HCEC 1CT (cell line): ENCODE measurements at regions not wholly inside any gene's neighbourhood (a gene's known extent, or its start where the extent isn't known, plus 50 kb on each side); places are given as distances from the start of the nearest gene placed in this dataset.
A peak's percentile ranks its signal among the peaks of the same experiment; 100 is the strongest.

ENCODE experiments used
- DNase-seq: peaks from one replicate; pipeline ENCODE4 v3.0.0-alpha.2; 2017

DNA sequence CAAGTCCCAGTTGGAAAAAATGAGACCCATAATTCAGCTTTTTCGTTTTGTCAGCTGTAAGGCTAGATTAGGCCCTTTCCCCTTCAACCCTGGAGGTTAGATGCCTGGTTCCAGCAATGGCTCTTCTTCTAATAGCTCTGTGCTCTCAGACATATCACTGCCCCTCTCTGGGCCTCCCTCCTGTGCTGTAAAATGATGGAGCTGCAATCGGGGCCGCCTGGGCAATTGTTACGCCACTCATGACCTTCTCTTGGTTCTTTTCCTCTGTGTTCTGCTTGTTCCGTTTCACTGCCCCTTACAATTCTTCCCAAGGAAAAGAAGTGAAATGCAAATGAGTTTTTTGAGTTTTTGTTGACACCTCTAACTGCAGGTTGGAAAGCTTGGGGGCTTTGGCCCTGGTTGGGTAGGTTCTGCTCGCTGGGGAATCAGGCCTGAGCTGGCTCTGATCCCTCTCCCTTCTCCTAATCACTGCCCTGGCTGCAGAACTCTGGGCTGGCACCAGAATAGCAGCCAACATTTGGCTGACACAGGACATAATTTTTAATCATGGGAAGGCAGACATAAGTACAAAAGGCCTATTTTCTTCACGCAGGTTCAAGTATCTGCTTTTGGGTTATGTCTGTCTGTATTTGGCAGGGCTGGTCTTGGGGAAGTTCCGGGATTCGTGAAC lies 110.9 kb downstream of the FOXD1 start:
- DNase-seq, result no peak

DNA sequence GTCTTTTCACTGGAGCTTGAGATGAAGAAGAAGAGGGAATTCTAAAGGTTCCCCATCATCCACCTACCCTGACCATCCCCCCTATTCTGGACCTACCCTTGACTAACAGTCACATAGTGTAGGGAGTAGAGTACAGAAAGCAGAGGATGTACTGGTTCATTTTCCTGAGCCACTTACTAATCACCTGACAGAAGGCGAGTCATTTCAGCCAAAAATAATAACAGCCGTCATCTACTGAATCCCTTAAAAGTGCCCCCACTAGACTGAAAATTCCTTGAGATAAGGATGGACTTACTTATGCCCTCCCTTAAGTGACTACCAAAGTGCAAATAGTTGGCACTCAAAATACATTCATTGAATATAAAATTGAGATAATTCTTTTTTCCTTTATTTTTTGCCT lies 112.2 kb downstream of the FOXD1 start:
- DNase-seq, result peak; percentile 37

DNA sequence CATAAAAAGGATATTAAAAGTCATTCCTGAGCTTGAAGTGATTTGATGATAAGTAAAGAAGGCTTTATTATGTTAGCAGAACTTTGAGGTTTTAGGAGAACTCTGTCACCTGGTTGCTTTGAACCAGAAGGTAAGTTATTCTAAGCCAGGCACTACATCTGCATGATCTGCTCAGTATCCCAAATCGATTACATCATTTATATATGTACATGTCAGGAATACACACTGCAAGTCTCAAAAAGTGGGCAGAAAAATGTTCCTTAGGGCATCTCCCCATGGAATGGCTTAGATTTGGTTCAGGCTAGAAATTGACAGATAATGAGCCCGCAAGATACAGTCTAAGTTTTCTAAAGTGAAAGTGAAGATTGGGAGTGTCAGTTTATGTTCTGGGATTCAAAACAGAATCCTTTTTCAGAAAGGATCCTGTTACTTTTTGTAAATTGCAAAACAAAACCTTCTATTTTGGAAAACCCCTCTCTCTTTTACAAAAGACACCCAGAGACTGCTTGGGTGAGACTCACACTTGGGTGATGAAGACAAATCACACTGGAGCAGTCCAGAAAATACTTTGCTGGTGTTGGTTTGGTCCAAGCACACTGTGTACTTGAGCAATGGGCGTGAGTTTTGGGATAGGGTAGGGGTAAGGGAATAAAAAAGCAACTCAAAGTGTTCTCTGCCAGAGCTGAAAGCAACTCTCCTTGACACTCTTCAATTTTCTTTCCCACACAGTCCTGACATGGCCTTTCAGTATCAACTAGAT lies 114.5 kb downstream of the FOXD1 start:
- DNase-seq, result no peak

DNA sequence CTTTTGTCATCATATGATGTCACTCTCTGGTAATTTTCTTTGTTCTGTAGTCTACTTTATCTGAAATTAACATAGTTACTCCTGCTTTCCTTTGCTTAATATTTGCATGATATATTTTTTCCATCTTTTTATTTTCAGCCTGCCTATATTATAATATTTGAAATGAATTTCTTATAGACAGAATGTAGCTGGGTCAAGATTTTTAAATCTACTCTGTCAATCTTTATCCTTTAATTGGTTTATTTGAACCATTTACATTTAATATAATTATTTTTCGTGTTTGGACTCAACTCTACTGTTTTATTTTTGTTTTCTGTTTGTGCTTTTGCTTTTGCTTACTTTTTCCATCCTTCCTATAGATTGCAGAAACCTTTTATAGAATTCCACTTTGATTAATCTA lies 118.0 kb downstream of the FOXD1 start:
- DNase-seq, result no peak

DNA sequence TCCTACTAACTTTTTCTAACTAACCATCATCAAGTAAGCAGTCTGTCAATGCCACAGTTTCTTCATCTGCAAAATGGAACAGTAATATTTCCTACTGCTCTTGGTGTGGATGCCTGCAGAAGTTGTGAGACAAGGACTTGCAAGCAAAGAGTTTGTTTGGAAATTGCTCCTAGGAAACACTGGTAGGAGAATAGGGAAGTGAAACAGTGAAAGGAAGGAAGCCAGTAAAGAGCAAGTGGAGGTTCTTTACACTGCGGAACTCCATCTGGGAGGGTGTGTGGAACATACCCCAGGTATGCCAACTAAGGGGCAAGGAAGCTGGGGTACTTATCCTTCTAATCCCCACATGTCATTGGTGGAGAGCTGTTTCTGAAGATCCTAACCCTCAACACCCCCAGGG lies 119.9 kb downstream of the FOXD1 start:
- no peak for DNase-seq

DNA sequence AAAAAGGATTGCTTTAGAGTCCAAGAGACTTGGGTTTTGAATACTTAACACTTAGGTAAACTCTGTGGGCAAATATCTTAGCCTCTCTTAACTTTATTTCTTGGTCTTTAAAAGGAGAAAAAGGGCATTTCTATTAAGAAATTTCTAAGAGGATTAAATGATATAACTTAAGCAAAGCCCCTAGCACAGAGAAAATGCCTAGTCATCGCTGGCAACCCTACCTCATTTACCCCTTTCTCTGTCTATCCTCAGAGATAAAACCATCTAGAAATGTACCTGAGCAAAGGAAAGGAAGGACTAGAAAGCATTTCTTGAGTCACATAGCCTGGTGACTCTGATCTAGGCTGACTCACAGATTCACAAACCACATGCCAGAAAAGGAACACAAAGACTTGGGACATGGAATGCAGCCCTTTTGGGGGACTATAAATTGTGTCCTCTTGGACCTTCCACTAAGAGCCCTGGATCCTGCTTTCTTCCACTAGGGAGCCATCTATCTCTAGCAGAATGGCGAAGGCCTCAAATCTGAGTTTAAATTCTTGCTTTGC lies 120.6 kb downstream of the FOXD1 start:
- peak; percentile 40 for DNase-seq

DNA sequence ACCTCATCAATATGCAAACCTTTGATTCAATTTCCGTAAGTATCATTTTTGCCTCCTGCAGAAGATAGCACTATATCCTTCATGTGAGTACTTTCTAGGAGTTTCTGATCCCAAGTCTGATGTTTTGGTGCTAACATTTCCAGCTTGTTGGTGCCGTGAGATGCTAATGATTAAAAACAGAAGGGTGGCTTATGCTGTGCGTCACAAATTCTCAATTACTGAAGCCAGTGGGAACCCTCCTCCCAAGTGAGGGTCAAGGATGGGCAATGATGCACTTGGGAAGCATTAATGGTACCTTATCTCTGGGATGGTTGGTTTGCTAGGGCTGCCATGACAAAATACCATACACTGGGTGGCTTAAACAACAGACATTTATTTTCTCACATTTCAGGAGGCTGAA lies 123.0 kb downstream of the FOXD1 start:
- no peak for DNase-seq

DNA sequence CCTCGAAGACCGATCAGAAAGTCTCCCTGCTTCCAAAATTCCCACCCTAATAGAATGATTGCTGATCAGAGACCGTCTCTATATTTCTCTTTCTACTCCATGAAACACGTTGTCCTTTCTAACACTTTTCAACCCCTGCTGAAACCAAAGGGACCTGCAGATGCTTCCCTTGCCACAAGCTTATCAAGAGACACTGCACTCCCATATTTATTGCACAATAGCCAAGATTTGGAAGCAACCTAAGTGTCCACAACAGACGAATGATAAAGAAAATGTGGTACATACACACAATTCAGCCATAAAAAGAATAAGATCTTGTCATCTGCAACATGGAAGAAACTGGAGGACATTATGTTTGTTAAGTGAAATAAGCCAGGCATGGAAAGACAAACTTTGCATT lies 125.1 kb downstream of the FOXD1 start:
- no peak for DNase-seq

DNA sequence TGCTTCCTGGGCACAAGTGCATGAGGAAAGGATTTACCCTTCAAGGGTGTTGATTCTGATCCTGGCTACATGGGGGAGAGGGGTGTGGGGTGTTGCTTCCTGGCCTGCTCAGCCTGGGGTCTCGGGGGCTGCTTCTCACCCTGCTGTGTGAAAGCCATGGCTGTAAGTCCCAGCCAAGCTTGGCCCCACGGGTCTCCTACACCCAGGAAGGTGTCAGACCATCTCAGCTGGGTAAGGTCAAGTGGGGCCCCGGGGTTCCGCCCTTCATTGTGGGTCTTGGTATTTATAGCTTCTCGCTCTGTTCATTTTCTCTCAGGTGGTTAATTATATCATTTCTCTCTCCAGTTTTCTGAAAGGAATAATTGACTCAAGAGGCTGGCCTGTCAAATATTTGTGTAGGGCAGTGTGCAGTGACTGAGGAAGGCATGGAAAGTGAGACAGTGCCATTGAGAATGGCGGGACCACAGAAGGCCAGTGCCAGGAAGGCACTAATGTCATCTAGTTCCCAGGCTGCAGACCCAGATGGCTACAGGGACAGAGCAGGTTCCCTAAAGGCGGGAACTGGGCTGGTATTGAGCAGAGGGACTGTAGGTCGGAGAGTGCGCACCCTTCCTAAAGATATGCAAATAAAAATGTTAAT lies 126.0 kb downstream of the FOXD1 start:
- no peak for DNase-seq

DNA sequence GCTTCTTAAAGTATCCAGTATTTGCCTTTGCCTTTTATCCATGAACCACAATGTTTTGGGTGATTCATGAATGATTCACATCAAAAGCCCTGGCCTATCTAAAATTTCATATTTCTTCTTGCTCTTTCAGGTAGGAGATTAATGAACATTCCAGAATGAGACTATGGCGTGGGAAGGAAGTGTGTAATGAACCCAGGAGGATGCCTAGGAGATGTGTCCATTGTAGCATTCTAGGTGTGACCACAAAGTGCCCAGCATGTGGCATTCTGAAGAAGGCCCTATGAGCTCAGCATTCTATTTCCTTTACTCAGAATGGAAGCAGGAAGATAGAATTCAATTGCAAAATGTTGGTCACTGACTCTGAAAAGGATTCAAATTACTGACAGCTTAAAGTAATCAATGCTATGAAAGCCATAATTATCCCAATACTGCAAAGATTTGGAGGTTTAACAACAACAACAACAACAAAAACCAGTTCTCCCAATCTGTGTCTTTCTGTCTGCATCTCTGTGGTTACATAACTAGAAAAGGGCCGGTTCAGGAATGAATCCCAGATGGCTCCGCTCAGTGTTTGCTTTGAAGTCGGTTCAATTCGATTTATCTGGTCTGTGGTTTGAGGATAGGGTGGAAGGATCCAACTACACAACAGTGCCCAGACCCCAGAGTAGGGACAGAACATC lies 126.7 kb downstream of the FOXD1 start:
- DNase-seq, result peak; percentile 94

DNA sequence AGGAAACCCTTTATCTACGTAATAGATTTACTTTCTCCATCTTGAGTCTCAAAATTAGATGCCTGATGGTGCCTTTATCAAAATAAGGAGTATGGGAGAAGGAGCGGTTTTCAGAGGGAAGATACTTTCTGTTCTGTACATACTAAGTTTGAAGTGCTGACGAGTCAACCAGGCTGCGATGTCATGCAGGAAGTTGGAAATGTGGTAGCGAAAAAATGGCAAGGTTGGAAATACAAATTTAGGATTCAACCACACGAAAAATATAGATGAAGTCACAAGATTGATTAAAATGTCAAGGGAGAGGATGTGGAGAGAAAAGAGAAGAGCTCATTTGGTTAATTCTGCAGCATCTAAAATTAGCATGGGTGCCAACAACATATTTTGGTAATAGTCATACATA lies 129.5 kb downstream of the FOXD1 start:
- DNase-seq, result no peak

DNA sequence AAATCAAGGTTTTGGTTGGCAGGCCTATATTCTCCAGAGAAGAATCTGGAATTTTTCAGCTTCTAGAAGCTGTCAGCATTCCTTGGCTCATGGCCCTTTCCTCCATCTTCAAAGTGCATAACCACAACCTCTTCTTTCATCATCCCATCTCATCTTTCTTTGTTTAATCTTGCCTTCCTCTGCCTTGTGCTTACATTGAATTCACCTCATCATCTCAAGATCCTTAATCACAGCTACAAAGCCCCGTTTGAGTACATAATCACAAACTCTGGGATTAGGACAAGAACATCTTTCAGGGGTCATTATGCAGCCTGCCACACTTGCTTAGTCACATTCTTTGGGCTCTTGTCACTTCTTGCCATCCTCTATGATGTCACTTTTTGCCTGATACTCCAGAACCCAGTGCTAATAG lies 130.3 kb downstream of the FOXD1 start:
- peak; percentile 52 for DNase-seq

DNA sequence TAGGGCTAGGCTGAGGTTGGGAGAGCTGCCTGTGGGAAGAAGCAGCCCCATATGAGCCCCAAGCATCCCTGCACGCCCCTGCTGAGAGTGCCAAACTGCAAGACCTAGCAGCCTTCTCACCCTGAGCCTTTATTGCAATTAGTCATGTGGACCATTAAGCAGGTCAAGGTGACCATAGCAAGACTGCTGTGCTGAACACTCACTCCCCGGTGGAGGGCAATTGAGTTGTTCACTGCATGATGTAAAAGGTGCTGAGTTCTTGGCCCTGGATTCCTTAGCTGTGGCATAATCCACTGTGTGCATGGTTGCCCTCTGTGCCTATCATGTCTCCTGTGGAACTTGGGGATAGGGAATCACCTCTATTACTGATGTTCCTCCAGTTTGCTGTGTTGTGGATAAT lies 131.1 kb downstream of the FOXD1 start:
- no peak for DNase-seq

DNA sequence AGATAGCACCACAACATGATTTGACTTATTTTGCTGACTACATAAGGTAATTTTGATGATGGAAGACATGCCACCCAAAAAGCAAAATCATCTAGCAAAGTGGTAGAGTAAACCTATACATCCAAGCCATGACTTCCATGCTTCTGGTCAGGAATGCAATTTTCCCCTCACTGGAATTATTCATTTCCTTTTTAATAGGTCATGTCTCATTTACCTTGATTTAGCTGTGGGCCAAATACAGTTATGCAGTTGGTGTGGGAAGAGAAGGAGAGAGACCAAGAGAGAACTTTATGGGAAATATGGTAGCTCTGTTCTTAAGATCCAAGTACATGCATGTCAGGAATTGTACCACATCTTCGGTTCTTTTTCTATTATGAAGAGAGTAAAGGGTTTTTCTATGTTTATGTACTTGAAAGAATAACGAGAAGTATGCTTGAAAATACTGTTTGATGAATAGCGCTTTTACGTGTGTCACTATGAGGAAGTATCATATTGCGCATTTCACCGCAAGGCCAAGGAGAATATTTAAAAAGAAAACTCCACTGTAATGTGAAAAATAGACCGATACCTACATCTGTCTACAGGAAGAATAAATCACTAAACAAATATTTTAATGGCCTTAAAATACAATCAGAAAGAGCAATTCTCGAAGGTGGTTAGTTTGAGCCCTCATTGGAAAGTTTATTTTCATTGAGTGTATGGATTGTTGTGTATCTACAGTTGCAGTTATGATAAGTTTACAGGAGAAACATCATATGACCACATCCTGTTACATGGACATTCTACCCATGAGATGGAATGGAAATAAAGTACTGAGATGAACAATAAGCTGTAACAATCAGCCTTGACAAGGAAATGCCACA lies 134.0 kb downstream of the FOXD1 start:
- DNase-seq, result no peak

DNA sequence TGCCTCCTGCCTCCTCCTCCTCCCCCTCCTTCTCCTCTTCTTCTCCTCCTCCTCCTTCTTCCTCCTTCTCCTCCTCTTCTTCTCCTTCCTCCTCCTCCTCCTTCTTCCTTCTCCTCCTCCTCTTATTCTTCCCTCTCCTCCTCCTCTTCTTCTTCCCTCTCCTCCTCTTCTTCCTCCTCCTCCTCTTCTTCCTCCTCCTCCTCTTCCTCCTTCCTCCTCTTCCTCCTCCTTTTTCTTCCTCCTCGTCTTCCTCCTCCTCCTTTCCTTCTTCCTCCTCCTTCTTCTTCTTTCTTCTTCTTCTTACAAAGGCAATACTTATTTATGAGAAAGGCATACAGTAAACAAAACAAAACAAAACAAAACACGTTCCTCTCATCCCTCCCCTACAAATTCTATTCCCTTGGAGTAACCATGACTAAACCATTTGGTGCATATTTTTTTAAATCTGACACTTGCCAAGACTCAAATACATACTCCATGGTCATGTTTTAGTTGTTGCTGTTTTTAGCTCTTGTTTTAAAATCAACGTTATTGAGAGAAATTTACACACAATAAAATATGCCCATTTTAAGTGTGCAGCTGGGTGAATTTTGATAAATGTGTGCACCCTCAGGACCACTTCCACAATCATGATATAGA lies 135.6 kb downstream of the FOXD1 start:
- DNase-seq, result peak; percentile 18

DNA sequence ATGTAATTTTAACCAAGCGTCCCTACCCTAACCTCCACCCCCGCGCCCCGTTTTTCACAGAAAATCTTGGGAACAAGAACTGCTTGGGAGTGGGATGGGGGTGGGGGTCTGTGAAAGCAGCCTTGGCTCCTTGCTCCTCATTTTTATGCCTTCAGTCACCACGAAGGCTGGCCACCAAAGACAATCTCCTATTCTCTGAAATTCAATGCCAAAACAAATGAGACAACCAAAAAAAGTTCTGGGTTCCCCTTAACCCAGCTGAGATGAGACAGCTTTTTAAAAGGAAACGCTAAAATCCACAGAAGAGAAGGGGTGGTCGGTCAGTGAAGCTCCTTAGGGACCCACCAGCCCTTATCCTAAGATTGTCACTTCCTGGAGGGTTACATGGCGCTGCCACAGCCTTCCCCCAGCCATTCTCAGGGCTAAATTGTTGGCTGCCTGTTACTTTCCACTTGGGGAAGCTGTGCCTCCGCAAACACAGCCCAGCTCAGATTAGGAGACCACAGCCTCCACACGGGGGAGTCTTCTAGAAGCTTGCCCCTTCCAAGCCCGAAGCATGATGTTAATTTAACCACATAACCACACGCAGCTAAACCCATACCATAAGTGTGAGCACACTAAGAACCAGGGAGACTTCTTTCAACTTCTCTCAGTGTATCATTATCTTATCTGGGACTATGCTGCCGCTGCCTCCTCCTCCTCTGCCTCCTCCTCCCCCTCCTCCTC lies 136.3 kb downstream of the FOXD1 start:
- DNase-seq, result peak; percentile 93

DNA sequence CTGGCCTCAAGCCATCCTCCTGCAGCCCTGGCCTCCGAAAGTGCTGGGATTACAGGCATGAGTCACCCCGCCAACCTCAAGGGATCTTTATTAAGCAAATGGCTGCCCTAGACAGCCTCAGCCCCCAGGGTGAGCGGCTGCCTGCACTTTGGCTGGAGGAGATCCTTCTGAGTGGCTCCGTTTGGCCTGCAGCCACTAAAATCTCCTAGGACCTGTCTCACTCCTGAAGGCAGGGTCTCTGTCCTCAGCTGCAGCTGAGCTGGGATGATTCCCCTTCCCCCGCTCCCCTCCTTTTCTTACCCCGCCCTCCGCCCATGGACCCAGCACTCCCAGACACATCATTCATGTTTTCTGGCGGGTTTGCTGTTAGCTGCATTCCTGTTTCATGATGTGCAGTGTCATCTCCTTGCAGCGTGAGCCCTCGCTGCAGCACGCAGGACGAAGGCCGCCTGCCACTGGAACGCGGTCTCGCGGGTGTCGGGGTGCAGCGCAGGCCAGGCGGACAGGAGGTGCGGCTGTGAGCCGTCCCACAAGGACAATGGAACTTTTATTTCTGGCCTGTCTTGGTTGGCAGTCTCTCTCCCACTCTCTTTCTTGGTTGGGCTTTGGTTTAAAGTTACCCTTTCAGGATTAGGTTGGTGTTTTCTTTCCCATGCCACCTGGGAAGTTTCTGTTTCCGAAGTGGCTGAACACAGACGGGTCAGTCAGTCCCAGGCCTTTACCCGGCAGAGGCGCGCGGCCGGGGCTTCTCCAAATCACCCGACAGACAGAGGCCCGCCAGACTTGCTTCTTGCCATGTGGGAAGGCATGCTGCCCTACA lies 137.1 kb downstream of the FOXD1 start:
- peak; percentile 88 for DNase-seq

DNA sequence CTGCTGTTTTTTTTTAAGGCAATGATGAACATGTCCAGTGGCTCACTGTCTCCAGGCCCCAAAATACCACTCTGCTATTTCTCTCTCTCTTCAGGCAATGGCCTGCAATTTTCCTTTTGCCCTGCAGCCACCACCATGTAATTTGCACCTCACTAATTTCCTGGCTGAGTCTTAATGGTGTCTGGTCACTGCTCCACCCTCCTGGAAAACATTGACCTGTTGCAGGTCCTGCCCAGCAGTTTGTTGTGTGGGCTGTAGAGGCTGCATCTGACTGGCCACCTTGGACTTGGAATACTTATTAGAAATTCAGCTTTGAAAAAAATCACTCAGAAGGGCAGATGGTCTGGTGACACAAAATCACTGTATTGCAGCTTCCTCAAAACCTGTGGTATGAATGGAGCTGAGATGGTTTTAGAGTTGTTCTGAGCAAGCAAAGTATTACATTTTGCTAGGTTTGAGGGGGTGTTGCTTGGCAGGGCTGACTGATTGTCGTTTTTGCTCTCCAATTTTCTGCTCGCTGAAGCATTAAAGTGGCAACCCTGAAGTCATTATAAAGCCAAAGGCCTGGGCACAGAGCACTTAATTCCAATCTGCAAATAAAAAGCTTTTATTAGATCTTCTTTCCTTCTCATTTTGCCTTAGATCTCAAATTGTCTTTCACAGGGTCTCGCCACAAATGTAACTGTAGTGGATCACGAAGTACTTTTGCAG lies 134.8 kb downstream of the TMEM174 start:
- DNase-seq, result no peak

DNA sequence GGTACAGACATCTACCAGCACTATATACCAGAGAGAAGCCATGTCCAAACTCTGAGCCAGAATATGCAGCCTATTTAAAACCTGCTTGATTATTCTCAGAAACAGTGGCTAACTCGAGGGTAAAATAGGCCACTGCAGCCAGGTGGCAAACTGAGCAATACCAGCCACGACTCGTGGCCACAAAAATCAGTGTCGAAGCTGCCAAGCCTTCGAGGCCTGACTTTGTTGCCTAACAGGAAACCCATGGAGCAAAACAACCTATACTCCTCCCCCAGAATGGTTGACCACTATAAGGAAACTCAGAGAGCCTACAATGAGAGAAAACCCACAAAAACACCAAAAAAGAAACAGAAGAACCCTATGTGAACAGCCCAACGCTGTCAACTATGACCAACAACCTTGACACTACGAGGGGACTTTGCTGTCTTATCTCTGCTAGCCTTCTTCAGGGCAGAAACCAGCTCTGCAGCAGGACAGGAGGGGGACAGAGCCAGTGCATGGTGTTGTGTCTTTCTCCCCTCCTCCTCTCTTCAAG lies 133.8 kb downstream of the TMEM174 start:
- DNase-seq, result no peak
